Hepatocyte (in vitro differentiated cells): ENCODE measurements at regions not wholly inside any gene's neighbourhood (a gene's known extent, or its start where the extent isn't known, plus 50 kb on each side); places are given as distances from the start of the nearest gene placed in this dataset.

ENCODE experiments used
- CTCF ChIP-seq: fragments of 200-600 bp; sonication (generic); IDR thresholded peaks from 2 replicates; pipeline ENCODE4 v1.5.1; 2016; ENCODE audit warnings: antibody characterized with exemption, mild to moderate bottlenecking; ENCODE audit not compliant: poor library complexity
- EZH2 ChIP-seq: fragments of 200-600 bp; sonication (generic); IDR thresholded peaks from 2 replicates; pipeline ENCODE4 v1.6.1; 2016; ENCODE audit warnings: antibody characterized with exemption, mild to moderate bottlenecking, borderline replicate concordance
- EZH2phosphoT487 ChIP-seq: fragments of 200-600 bp; sonication (generic); IDR thresholded peaks from one replicate; pipeline ENCODE4 v1.6.1; 2018; ENCODE audit warnings: antibody characterized with exemption, mild to moderate bottlenecking, low read depth, moderate library complexity; ENCODE audit not compliant: unreplicated experiment, severe bottlenecking

- TF ChIP-seq CTCF (no peak), EZH2 (no peak), EZH2phosphoT487 (no peak)
Measured at GRCh38 chr11:34727228-34727737, 106.4 kb downstream of the EHF start.
